ENCODE measurements at regions not wholly inside any gene's neighbourhood (a gene's known extent, or its start where the extent isn't known, plus 50 kb on each side); places are given as distances from the start of the nearest gene placed in this dataset.
A peak's percentile ranks its signal among the peaks of the same experiment; 100 is the strongest.

- H3K36me3 Mint-ChIP-seq, result no peaks in the 10 kb centered on the region
- peaks cover 3 to 10% (median 6%) of the 10 kb centered on the region in 7 donors for H3K9me3 Mint-ChIP-seq
- H3K27me3 ChIP-seq (ENCODE audit: control insufficient read depth in 2 of 2, insufficient read depth in 2 of 2, low read length in 2 of 2), result no peaks in the 10 kb centered on the region
- peaks cover 9 to 14% (median 14%) of the 10 kb centered on the region in 3 donors for H3K27me3 Mint-ChIP-seq (ENCODE audit: low read depth in 3 of 3)
- no peaks in the 10 kb centered on the region for H3K79me2 ChIP-seq (ENCODE audit: insufficient read depth, low read length)
- DNase-seq, result no peak
- TF ChIP-seq, protein P1, sequence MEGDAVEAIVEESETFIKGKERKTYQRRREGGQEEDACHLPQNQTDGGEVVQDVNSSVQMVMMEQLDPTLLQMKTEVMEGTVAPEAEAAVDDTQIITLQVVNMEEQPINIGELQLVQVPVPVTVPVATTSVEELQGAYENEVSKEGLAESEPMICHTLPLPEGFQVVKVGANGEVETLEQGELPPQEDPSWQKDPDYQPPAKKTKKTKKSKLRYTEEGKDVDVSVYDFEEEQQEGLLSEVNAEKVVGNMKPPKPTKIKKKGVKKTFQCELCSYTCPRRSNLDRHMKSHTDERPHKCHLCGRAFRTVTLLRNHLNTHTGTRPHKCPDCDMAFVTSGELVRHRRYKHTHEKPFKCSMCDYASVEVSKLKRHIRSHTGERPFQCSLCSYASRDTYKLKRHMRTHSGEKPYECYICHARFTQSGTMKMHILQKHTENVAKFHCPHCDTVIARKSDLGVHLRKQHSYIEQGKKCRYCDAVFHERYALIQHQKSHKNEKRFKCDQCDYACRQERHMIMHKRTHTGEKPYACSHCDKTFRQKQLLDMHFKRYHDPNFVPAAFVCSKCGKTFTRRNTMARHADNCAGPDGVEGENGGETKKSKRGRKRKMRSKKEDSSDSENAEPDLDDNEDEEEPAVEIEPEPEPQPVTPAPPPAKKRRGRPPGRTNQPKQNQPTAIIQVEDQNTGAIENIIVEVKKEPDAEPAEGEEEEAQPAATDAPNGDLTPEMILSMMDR (IDR thresholded peaks at IDR 0.05), result no peak
- no peak overlapping the region for H3K4me3 Mint-ChIP-seq
- H3K4me2 ChIP-seq (replicated peaks; ENCODE audit: extremely low read depth, low read length, poor library complexity, severe bottlenecking), result no peak overlapping the region
- no peak overlapping the region for H3K9ac ChIP-seq (ENCODE audit: insufficient read depth, low read length, poor library complexity, severe bottlenecking)
- no peaks in the 10 kb centered on the region for H3K4me1 ChIP-seq (ENCODE audit: control insufficient read depth in 1 of 2, insufficient read depth in 2 of 2, low read length in 2 of 2)
- no peak overlapping the region for H2AFZ ChIP-seq (ENCODE audit: insufficient read depth, low read depth, low read length, poor library complexity, severe bottlenecking)
- no peak overlapping the region for H3K4me3 ChIP-seq (replicated peaks in 1 of 3; ENCODE audit: low read depth in 2 of 3, low read length in 3 of 3)
- WGBS (ENCODE audit: insufficient coverage), result 55% methylated on average over 3 of the region's 3 CpGs
- H3K9me3 ChIP-seq (replicated peaks in 1 of 2; ENCODE audit: control insufficient read depth in 1 of 2, insufficient read depth in 1 of 2, low read length in 2 of 2), result peaks cover 5 to 17% of the 10 kb centered on the region in 2 donors
- H3K36me3 ChIP-seq (replicated peaks in 1 of 2; ENCODE audit: control insufficient read depth in 1 of 2, insufficient read depth in 2 of 2, low read length in 2 of 2), result no peaks in the 10 kb centered on the region
- intact Hi-C loops (cut with micrococcal nuclease), result no loop called here
- no peak overlapping the region for H3K27ac ChIP-seq (ENCODE audit: low read depth in 1 of 2, low read length in 2 of 2)
- H3K4me1 Mint-ChIP-seq, result peaks cover 5% of the 10 kb centered on the region
- H3K27ac Mint-ChIP-seq, result no peak overlapping the region
- H4K20me1 ChIP-seq (ENCODE audit: insufficient read depth, low read length), result no peaks in the 10 kb centered on the region
These were observed 143.7 kb downstream of the GPCPD1 start for GRCh38 chr20:5467086-5467485.

GRCh38 chr20:5465604-5465927 is 145.2 kb downstream of the GPCPD1 start:
- Mint-ChIP-seq H3K9me3 (peaks cover 6 to 17% (median 13%) of the 10 kb centered on the region in 7 donors), H3K27me3 (ENCODE audit: low read depth in 3 of 3) (peaks cover 10 to 14% (median 13%) of the 10 kb centered on the region in 3 donors), H3K27ac (no peak overlapping the region), H3K4me3 (peak overlapping the region in 1 of 2 donors; percentile 36), H3K36me3 (no peaks in the 10 kb centered on the region), H3K4me1 (peaks cover 5% of the 10 kb centered on the region)
- intact Hi-C loops (cut with micrococcal nuclease), result no loop called here
- Histone ChIP-seq H3K9me3 (replicated peaks in 1 of 2; ENCODE audit: control insufficient read depth in 1 of 2, insufficient read depth in 1 of 2, low read length in 2 of 2) (peaks cover 5 to 17% of the 10 kb centered on the region in 2 donors), H4K20me1 (ENCODE audit: insufficient read depth, low read length) (no peaks in the 10 kb centered on the region), H3K36me3 (replicated peaks in 1 of 2; ENCODE audit: control insufficient read depth in 1 of 2, insufficient read depth in 2 of 2, low read length in 2 of 2) (no peaks in the 10 kb centered on the region), H3K9ac (ENCODE audit: insufficient read depth, low read length, poor library complexity, severe bottlenecking) (no peak overlapping the region), H2AFZ (ENCODE audit: insufficient read depth, low read depth, low read length, poor library complexity, severe bottlenecking) (no peak overlapping the region), H3K4me3 (replicated peaks in 1 of 3; ENCODE audit: low read depth in 2 of 3, low read length in 3 of 3) (no peak overlapping the region), H3K4me1 (ENCODE audit: control insufficient read depth in 1 of 2, insufficient read depth in 2 of 2, low read length in 2 of 2) (no peaks in the 10 kb centered on the region), H3K4me2 (replicated peaks; ENCODE audit: extremely low read depth, low read length, poor library complexity, severe bottlenecking) (no peak overlapping the region), H3K27me3 (ENCODE audit: control insufficient read depth in 2 of 2, insufficient read depth in 2 of 2, low read length in 2 of 2) (no peaks in the 10 kb centered on the region), H3K27ac (ENCODE audit: low read depth in 1 of 2, low read length in 2 of 2) (no peak overlapping the region), H3K79me2 (ENCODE audit: insufficient read depth, low read length) (no peaks in the 10 kb centered on the region)
- DNase-seq, result no peak
- TF ChIP-seq, protein P1 (IDR thresholded peaks at IDR 0.05), result no peak
- 93% methylated on average over 5 of the region's 5 CpGs for WGBS (ENCODE audit: insufficient coverage)
